Right cardiac atrium (tissue), 5 donors: ENCODE measurements at regions not wholly inside any gene's neighbourhood (a gene's known extent, or its start where the extent isn't known, plus 50 kb on each side); places are given as distances from the start of the nearest gene placed in this dataset.

Experiments used
- ATAC-seq, 2 donors: fragments of 200-7000 bp; cut with Tn5 transposase; one replicate each; pipeline versions ENCODE4 v1.8.0 to v1.9.1; 2020; ENCODE audit warnings: moderate library complexity in 2 of 2, mild to moderate bottlenecking in 1 of 2
- DNase-seq, 3 donors: peaks; one replicate each; pipeline ENCODE4 v3.0.0-alpha.2; 2020
- H3K27ac ChIP-seq: one replicate; pipeline ENCODE4 v1.5.1; 2013; ENCODE audit warnings: mild to moderate bottlenecking, low read length, control low read depth, moderate library complexity
- H3K27me3 ChIP-seq: one replicate; pipeline ENCODE4 v1.6.1; 2013; ENCODE audit not compliant: control insufficient read depth, insufficient read depth
- H3K4me1 ChIP-seq: one replicate; pipeline ENCODE4 v1.6.1; 2013; ENCODE audit warnings: low read length; ENCODE audit not compliant: control insufficient read depth, insufficient read depth
- H3K4me3 ChIP-seq: one replicate; pipeline ENCODE4 v1.5.1; 2013; ENCODE audit warnings: low read length, control low read depth
- H3K9me3 ChIP-seq: one replicate; pipeline ENCODE4 v1.6.1; 2013; ENCODE audit warnings: low read length; ENCODE audit not compliant: control insufficient read depth
- WGBS: extraction: QIAGEN DNeasy Blood & Tissue Kit; methylation state at CpG from one replicate; pipeline ENCODE4 v1.1.7; 2013; 5-methylcytosine and 5-hydroxymethylcytosine counted together
- intact Hi-C, 4 donors: fragments of 100-400 bp; cut with DNase I; formaldehyde crosslinking; loops; one replicate each; pipeline versions ENCODE4 v1.11.0 to v1.14.0; 2022 to 2023
- donor health status: healthy with polysubstance abuse.
- donor health status: DM: no; HTN: yes; CAD: no.
- donor health status: DM: no; HTN: no; CAD: no.
- donor health status: DM: no; HTN: yes; CAD: no; lungs with severe emphysema.
- donor health status: DM: yes; HTN: yes; CAD: no.

DNA sequence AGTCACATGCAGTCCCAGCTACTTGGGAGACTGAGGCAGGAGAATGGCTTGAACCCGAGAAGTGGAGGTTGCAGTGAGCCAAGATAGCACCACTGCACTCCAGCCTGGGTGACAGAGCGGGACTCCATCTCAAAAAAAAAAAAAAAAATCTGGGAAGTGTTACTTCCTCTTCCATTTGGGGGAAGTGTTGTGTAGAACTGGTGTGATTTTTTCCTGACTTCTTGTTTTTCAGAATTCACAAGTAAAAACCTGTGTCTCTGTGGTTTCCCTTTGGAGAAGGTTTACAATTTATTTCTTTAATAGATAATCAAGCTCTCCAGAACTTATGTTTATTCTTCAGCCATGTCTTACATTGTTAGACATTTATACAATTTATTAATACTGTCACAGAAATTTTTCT lies 396.1 kb downstream of the BRD1 start:
- 77% methylated on average over 2 of the region's 2 CpGs for WGBS
- ATAC-seq (no peak), DNase-seq (no peak)
- H3K27me3 ChIP-seq: no peaks in the 10 kb centered on the region
- no peak overlapping the region for H3K4me3 ChIP-seq
- H3K9me3 ChIP-seq: no peaks in the 10 kb centered on the region
- H3K4me1 ChIP-seq: no peaks in the 10 kb centered on the region
- no peak overlapping the region for H3K27ac ChIP-seq
- intact Hi-C loops: no loop called here

DNA sequence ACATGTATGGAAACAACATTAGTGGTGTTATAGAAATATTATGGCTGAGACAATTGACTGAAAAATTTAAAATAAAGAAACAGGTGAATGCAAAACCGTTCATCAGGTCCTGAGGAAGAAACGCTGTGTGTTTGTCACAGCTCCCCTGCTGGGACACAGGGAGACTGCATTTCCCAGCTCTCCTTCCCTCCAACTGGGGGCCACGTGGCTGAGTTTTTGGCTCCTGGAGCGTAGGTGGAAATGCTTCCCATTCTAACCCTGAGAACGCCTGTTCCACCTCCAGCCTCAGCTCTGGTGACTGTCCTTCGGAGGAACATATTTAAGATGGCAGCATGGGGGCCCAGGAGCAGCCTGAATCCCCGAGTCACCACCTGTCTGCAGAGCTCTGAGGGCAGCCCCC lies 398.6 kb downstream of the BRD1 start:
- 42% methylated on average over 7 of the region's 7 CpGs for WGBS
- H3K27me3 ChIP-seq: no peaks in the 10 kb centered on the region
- no peaks in the 10 kb centered on the region for H3K9me3 ChIP-seq
- intact Hi-C loops: no loop called here
- no peak overlapping the region for H3K27ac ChIP-seq
- H3K4me3 ChIP-seq: no peak overlapping the region
- H3K4me1 ChIP-seq: no peaks in the 10 kb centered on the region
- no peak for ATAC-seq
- DNase-seq: no peak

DNA sequence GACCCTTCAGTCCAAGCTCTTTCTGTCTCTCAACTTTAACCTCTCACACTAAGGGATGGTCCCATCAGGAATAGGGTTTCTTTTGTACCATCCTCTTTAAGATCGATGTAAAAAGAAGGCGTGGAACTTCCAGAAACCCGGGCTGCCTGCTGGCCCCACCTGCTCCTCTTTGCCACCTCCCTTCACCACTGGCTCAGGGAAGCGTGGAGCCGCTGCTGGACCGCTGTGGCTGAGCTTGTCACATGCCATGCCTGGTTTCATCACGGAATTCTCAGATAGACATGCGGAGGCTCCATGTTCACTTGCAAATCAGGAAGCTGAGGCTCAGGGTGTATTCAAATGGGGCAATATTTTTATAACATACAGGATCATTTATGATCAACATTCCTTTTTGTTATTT lies 399.7 kb downstream of the BRD1 start:
- H3K27me3 ChIP-seq: no peaks in the 10 kb centered on the region
- ATAC-seq: no peak
- H3K4me3 ChIP-seq: no peak overlapping the region
- 89% methylated on average over 8 of the region's 8 CpGs for WGBS
- intact Hi-C loops: no loop called here
- H3K9me3 ChIP-seq: no peaks in the 10 kb centered on the region
- no peak for DNase-seq
- no peaks in the 10 kb centered on the region for H3K4me1 ChIP-seq
- H3K27ac ChIP-seq: no peak overlapping the region

DNA sequence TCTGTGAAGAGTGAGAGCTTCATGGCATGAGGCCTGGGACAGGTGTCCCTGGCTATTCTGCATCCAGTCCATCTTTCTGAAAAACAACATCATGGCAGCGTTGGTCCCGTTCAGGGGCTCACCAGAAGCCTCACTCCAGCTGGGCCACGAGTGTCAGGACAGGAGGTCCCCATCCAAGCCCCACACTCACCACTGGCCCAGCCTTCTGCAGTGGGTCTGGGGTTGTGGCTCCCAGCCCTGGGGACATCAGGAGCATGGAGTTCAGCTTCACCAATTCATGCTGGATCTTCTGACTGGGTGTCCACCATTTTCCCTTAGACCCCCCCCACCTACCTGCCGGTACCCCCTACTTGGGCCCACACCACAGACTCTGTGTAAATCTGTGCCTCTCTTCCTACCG lies 400.3 kb downstream of the BRD1 start:
- no peak for ATAC-seq
- no peak for DNase-seq
- Histone ChIP-seq H3K27ac (no peak overlapping the region), H3K4me1 (no peaks in the 10 kb centered on the region), H3K27me3 (no peaks in the 10 kb centered on the region), H3K9me3 (no peaks in the 10 kb centered on the region), H3K4me3 (no peak overlapping the region)
- intact Hi-C loops: no loop called here
- 78% methylated on average over 5 of the region's 5 CpGs for WGBS

DNA sequence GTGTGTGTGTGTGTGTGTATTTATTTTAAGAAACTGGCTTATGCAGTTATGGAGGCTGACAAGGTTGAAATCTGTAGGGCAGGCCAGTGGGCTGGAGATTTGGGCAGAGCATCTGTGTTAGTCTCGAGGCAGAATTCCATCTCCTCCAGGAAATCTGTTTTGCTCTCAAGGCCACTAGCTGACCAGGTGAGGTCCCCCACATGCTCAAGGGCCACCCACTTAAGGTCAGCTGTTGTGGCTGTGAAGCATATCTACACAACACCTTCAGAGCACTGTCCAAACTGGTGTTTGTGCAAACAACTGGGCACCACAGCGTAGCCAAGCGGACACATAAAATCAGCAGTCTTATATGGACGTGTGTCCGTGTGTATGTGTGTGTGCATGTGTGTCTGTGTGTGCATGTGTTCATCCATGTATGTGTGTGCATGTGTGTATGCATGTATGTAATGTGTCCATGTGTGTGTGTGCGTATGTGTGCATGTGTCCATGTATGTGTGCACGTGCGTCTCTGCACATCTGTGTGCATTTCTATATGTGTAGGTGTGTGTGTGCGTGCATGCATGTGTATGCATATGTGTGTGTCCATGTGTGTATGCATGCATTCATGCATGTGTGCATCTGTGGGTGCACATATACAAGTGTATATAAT lies 400.9 kb downstream of the BRD1 start:
- Histone ChIP-seq H3K27me3 (no peaks in the 10 kb centered on the region), H3K9me3 (no peaks in the 10 kb centered on the region), H3K4me3 (no peak overlapping the region), H3K27ac (no peak overlapping the region), H3K4me1 (no peaks in the 10 kb centered on the region)
- DNase-seq: no peak
- WGBS: 93% methylated on average over 9 of the region's 9 CpGs
- ATAC-seq: no peak
- intact Hi-C loops: no loop called here

DNA sequence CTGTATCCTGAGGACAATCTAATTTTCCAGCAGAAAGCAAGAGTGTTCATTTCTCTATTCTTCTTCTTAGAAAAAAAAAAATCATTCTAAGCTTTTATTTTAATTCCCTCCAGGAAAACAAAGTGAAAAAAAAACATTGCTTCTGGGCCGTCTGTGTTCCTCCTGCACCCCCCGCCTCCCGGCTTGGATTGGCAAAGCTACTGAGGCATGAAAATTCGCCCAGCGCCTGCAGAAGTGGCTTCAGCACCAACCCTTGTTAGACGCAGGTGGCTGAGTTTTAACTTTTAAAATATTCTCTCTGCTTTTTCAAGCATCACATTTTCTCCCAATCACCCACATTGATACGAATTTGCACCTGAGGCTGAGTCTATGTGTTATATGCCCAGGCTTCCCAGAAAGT lies 401.6 kb downstream of the BRD1 start:
- ATAC-seq: no peak
- no peaks in the 10 kb centered on the region for H3K9me3 ChIP-seq
- DNase-seq: no peak
- H3K4me1 ChIP-seq: no peaks in the 10 kb centered on the region
- intact Hi-C loops: no loop called here
- no peaks in the 10 kb centered on the region for H3K27me3 ChIP-seq
- WGBS: 71% methylated on average over 7 of the region's 7 CpGs
- H3K4me3 ChIP-seq: no peak overlapping the region
- no peak overlapping the region for H3K27ac ChIP-seq

DNA sequence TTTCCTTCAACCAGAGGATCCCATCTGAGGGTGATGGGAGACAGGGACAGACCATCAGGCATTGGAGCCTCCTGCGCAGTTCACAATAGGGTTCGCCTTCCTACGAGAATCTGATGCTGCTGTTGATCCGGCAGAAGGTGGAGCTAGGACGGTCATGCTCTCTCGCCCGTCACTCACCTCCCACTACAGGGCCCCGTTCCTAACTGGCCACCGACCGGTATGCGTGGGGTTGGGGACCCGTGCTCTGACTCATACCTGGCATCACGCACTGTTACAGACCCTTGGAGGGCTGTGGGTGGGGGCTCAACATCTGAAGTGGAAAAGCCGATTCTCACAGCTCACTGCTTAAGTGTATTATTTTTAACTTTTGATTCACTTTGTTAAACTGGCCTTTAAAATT lies 402.3 kb downstream of the BRD1 start:
- Histone ChIP-seq H3K4me1 (no peaks in the 10 kb centered on the region), H3K4me3 (no peak overlapping the region), H3K27ac (no peak overlapping the region), H3K27me3 (no peaks in the 10 kb centered on the region), H3K9me3 (no peaks in the 10 kb centered on the region)
- ATAC-seq (no peak), DNase-seq (no peak)
- WGBS: 44% methylated on average over 14 of the region's 14 CpGs
- intact Hi-C loops: no loop called here

DNA sequence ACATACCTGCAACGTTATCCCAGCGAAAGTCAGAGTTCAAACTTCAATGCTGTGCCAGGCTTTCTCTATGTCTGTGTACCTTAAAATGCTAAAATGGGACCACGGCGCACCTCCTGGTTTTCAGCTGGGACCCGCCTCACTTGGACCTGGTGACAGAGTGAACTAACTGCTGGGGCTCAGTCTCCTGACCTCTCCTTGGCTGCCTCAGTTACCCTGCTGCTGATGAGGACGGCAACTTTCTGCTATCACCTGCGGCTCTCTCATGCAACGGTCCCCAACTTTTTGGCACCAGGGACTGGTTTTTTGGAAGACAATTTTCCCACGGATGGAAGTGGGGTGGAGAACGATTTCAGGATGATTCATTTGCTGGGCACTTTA lies 402.8 kb downstream of the BRD1 start:
- DNase-seq (no peak), ATAC-seq (no peak)
- Histone ChIP-seq H3K4me1 (no peaks in the 10 kb centered on the region), H3K27ac (no peak overlapping the region), H3K9me3 (no peaks in the 10 kb centered on the region), H3K4me3 (no peak overlapping the region), H3K27me3 (no peaks in the 10 kb centered on the region)
- WGBS: 84% methylated on average over 10 of the region's 10 CpGs
- intact Hi-C loops: no loop called here

DNA sequence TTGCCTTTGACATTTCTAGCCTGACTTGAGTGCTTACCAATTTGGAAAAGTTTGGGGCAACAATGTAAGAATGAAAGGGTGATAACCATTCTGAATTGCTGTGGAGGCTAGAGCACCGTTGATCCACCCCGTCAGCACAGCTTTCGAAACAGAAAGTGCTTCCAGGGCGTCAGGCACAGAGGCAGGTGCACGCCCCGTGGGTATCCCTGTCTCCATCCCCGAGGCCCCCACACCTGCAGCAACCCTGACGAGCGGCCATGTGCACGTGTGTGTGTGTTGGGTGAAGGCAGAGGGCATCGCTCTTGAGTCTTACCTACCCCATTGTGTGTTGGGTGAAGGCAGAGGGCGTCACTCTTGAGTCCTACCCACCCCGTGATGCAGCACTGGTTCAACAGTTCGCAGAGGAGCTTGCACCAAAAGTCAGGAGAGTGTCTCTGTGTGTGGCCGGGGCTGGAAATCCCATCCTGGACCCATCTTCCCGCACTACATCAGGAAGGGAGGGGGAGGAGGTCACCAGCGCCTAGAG lies 404.5 kb downstream of the BRD1 start:
- intact Hi-C loops: no loop called here
- WGBS: 83% methylated on average over 17 of the region's 17 CpGs
- ATAC-seq (no peak), DNase-seq (no peak)
- H3K27me3 ChIP-seq: no peaks in the 10 kb centered on the region
- no peaks in the 10 kb centered on the region for H3K9me3 ChIP-seq
- H3K27ac ChIP-seq: no peak overlapping the region
- H3K4me3 ChIP-seq: no peak overlapping the region
- no peaks in the 10 kb centered on the region for H3K4me1 ChIP-seq

DNA sequence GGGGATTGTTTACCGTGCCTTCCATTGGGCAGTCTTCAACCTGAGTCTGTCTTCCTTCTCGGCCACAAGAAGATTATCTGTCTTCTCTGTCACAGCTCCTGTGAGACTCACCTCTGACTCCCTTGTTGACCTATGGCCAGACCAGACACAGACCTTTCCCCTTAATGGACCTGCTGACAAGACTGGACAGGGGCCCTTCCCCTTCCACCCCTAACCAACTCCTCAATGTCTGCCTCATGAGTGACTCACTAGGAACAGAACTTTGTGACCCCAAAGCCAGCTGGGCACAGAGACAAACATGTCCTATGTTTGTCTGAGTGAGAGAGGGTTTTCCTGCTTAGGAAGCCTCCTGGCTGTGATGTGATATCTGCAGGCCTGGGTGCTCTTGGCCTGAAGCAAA lies 405.0 kb downstream of the BRD1 start:
- Histone ChIP-seq H3K27ac (no peak overlapping the region), H3K27me3 (no peaks in the 10 kb centered on the region), H3K4me3 (no peak overlapping the region), H3K9me3 (no peaks in the 10 kb centered on the region), H3K4me1 (no peaks in the 10 kb centered on the region)
- WGBS: 25% methylated on average over 2 of the region's 2 CpGs
- DNase-seq: no peak
- ATAC-seq: no peak
- intact Hi-C loops: no loop called here

DNA sequence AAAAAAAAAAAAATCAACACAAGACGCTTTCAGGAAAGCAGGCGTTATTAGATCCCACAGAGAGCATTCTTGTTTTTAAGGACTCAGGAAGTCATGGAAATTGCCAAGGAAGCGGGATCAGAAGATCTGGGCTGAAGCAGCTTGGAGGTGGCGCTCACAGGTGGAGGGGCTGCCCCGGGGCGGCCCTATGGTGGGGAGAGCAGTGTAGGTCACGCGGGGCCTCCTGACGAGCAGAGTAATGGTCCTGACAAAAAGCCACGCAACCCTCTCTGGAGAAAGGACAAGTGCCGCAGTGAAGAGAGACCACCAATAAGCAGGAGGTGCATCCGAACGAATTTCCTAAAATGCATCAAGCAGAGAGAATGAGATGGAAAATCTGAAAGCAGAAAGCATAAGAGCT lies 407.0 kb downstream of the BRD1 start:
- H3K27ac ChIP-seq: no peak overlapping the region
- no peaks in the 10 kb centered on the region for H3K4me1 ChIP-seq
- DNase-seq: no peak
- intact Hi-C loops: no loop called here
- H3K4me3 ChIP-seq: no peak overlapping the region
- no peaks in the 10 kb centered on the region for H3K27me3 ChIP-seq
- H3K9me3 ChIP-seq: no peaks in the 10 kb centered on the region
- no peak for ATAC-seq
- 87% methylated on average over 13 of the region's 13 CpGs for WGBS

DNA sequence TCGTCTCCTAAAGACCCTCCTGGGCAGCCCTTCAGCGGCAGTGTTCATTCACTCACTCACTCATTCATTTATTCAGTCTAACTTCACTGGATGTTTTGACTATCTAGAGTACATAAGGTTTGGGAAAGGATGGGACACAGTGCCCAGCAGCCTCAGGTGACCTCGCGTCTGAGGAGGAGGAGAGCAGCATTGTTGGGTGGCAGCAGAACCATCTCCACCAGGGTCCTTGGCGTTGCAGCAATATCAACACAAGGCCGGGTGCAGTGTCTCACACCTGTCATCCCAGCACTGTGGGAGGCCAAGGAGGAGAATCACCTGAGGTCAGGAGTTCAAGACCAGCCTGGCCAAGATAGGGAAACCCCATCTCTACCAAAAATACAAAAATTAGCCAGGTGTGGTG lies 408.0 kb downstream of the BRD1 start:
- Histone ChIP-seq H3K27me3 (no peaks in the 10 kb centered on the region), H3K9me3 (no peaks in the 10 kb centered on the region), H3K27ac (no peak overlapping the region), H3K4me1 (no peaks in the 10 kb centered on the region), H3K4me3 (no peak overlapping the region)
- intact Hi-C loops: no loop called here
- WGBS: 86% methylated on average over 6 of the region's 6 CpGs
- DNase-seq (no peak), ATAC-seq (no peak)
